ENCODE measurements at regions not wholly inside any gene's neighbourhood (a gene's known extent, or its start where the extent isn't known, plus 50 kb on each side); places are given as distances from the start of the nearest gene placed in this dataset.
A peak's percentile ranks its signal among the peaks of the same experiment; 100 is the strongest.

DNA sequence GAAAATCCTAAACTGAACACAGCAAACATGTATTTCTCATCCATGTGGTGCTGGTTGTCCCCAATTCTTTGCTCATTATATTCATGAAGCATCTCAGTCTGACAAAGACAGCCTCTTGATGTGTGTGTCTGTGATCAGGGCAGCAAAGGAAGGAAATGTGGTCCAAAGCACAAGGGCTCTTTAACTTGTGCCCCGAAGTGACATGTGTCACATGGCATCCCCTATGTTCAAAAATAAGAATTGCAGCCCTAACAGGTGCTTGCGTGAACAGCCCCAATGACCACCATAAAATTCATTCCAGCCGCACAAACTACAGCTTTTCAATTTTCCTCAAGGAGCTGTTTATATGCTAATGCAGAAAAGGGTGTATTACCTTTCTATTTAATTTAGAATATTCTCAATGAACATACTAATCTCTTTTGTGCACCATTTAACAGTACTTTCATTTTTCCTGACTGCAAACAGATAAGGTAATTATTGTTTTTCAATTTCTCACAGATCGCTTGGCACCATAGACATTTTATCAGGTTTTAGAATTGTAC is 231.9 kb upstream of the CTSO start:
- no peak for DNase-seq

- DNase-seq: no peak
Observed at GRCh38 chr4:156182269-156182668, 228.6 kb upstream of the CTSO start.

DNA sequence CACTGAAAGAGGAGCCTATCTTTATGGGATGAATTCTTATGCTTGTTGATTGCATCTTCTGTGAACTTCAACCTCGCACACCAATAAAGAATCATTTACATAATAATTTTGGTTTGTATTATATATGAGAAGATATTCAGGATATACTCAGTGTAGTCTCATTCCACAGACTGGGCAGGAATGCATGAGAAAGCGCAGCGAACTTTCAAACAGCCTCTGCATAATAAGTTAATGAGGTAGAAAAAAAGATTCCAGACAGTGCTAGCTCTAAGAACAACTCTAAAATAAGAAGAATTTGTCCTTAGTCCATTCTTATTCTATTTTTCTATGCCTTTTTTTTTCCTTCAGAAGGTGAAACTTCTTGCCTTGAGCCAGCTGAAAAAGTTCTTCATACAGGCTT is 224.3 kb upstream of the CTSO start:
- DNase-seq: no peak

GRCh38 chr4:156176896-156177295 is 223.2 kb upstream of the CTSO start:
- DNase-seq: no peak

GRCh38 chr4:156173937-156174336 is 220.3 kb upstream of the CTSO start:
- DNase-seq: no peak

- DNase-seq: no peak
Observed at GRCh38 chr4:156173486-156173885, 219.8 kb upstream of the CTSO start.

GRCh38 chr4:156169861-156170260 is 216.2 kb upstream of the CTSO start:
- DNase-seq: peak in 1 of 58 donors; percentile 3

DNA sequence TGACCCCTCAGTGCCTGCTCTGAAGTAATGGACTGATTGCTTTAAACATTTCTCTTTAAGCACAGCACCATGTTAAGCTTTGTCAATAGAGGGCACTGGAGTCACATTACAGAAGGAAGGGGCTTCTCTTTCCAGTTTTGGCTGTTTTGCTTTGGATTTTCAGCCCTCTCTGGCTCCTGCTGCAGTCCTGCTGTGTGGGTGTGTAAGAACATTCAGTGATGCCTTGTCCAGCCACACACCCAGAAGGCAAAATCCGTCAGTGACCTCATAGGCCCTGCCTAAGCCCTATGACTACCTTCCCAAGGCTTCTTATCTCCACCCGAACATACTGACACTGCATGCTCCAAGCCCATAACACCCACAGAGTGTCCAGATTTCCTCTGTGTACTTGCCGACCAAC is 215.3 kb upstream of the CTSO start:
- peak in 34 of 58 donors; percentile 0 to 74 (median 11) for DNase-seq

DNA sequence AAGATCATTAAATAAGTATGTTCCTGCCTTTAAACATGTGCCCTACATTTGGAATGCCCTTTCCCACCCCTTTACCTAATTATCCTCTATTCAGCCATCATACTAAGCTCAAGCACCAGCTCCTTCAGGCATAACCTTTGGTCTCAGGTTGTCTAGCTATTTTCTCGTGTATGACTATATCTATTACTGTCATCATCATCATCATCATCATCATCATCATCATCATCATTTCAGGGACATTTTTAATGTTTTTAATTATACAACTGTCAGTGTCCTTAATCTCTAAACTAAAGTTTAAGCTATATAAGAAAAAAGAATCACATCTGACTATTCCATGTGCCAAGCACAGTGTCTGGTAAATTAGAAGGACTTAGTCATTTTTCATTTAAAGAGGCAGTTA is 214.6 kb upstream of the CTSO start:
- DNase-seq: no peak

DNA sequence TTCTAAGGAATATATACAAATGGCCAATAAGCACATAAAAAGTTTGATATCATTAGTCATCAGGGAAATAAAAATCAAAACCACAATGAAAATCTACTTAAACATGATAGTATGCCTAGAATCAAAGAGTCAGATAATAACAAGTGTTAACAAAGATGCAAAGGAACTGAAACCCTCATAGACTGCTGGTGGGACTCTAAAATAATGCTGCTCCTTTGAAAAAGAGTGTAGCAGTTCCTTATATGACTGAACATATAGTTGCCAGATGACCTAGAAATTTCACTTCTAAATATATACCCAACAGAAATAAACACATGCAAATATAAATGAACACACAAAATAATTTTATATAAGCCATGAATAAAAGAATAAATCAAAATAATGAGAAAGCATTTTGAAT is 205.1 kb upstream of the CTSO start:
- DNase-seq: no peak

- no peak for DNase-seq
Observed at GRCh38 chr4:156154978-156155377, 201.3 kb upstream of the CTSO start.

- DNase-seq: no peak
Observed at GRCh38 chr4:156146571-156146970, 192.9 kb upstream of the CTSO start.

GRCh38 chr4:156144961-156145360 is 191.3 kb upstream of the CTSO start:
- no peak for DNase-seq

DNA sequence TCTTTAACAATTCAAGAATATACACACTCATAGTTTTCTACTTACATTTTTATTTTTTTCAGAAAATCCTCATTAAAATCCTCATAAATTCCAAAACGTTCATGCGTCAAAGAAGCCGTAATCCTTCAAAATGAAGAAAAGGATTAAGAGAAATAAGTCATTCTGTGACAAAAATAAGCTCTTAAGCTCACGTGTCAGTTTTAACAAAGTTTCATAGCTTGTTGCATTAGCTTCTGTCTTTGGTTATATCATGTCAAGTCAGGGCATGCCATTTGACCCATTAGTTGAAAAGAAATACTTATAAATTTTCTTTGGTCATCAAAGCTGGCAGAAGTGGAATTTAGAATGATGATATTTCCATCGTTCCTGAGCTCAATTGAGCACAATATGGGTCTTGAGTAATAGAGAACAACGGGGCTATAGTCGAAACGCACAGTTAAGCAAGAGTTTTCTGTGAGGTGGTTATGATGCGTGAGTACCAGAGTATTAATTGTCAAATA is 185.2 kb upstream of the CTSO start:
- no peak for DNase-seq

DNA sequence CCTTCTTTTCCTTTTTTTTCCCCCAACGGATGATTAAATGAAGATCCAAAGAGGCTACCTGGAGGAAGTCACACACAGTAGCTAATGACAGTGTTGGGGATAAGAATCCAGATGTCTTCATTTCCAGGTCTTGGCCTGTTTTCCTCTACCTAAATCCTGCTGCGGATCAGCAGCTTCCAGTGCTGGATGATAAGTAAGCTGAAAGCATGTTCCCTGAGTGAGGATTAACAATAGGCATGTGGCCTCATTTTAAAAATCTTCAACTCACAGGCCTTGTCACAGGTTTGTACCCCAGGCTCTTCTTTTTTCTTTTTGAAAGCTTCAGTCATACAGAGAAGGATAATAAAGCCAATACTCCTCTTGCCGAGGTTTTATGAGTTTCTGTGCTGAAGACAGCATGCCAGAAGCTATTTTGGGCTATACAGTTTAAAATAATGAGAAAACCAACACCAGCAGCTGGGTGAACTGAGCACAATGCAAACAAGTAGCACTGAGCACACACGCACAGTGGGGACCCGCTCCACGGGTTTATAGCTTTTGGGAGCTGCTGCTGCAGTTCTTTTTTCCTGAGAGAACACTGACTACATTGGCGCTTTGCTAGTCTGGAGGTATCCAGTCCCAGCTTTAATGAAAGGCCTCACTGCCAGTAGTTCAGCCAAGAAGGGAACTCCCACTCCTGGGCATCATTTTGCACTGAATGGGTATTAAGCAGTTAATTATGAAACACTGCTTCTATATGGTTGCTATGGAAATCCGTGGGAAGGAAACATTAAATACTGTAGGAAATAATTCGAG is 184.2 kb upstream of the CTSO start:
- peak in 17 of 58 donors; percentile 1 to 55 (median 15) for DNase-seq

DNA sequence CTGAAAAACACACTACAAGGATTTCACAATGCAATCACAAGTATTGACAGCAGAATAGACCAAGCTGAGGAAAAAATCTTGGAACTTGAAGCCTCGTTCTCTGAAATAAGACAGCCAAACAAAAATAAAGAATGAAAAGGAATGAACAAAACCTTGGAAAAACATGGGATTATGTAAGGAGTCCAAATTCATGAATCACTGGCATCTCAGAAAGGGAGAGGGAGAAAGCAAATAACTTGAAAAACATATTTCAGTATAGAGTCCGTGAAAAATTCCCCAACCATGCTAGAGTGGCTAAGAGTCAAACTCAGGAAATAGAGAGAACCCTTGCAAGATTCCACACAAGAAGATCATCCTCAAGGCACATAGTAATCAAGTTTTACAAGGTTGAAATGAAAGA is 178.5 kb upstream of the CTSO start:
- DNase-seq: no peak

GRCh38 chr4:156128616-156129015 is 174.9 kb upstream of the CTSO start:
- no peak for DNase-seq

- DNase-seq: no peak
Observed at GRCh38 chr4:156118507-156119220, 165.0 kb upstream of the CTSO start.

- DNase-seq: no peak
Observed at GRCh38 chr4:156117743-156118142, 164.1 kb upstream of the CTSO start.

DNA sequence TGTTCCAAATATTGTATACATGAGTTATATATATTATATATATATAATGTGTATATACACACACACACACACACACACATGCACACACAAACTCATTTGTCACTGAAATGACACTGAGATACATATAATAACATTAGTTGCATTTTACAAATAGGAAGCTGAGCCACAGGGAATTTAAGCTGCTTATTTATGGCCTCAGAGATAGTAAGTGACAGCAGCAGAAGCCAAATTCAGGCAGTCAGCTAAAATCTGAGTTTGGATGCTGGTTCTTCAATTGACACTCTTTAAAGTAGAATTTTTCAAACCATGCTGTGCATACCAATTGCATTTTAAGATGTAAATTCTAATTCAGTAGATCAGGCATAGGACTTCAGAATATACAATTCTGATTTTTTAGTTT is 163.3 kb upstream of the CTSO start:
- DNase-seq: no peak

GRCh38 chr4:156113138-156113765 is 159.6 kb upstream of the CTSO start:
- no peak for DNase-seq

- DNase-seq: no peak
Observed at GRCh38 chr4:156111686-156112085, 158.0 kb upstream of the CTSO start.
